H7 (cell line): ENCODE measurements at regions not wholly inside any gene's neighbourhood (a gene's known extent, or its start where the extent isn't known, plus 50 kb on each side); places are given as distances from the start of the nearest gene placed in this dataset.

ENCODE experiments used
- DNase-seq: peaks from one replicate; pipeline ENCODE4 v3.0.0; 2012
- H3K27me3 ChIP-seq: 2 replicates; pipeline ENCODE4 v1.6.0; 2011; ENCODE audit warnings: mild to moderate bottlenecking, low read length; ENCODE audit not compliant: control insufficient read depth, insufficient read depth
- H3K36me3 ChIP-seq: replicated peaks from 2 replicates; pipeline ENCODE4 v1.5.1; 2011; ENCODE audit warnings: low read length; ENCODE audit not compliant: control insufficient read depth, insufficient read depth
- H3K4me3 ChIP-seq: 2 replicates; pipeline ENCODE4 v1.5.1; 2011; ENCODE audit warnings: low read depth, mild to moderate bottlenecking, control low read depth, low read length, moderate library complexity; ENCODE audit not compliant: insufficient read depth

DNA sequence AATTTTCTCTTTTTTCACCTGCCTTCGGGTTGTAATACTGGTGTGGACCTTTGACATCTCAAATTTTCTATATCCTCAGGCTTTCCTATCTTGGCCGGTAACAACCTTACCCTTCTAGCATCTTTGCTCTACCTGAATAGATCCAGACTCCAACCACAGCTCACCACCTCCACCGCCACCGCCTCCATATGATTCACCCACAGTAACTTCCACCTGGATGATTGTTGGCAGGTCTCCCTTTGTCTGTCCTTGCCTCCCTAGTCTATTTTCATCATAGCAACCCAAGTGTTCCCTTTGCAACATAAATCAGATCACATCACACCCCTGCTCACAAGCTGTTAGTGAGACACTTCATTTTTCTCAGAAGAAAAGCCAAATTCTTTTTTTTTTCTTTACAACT is 525.8 kb upstream of the POU3F2 start:
- Histone ChIP-seq H3K27me3 (no peaks in the 10 kb centered on the region), H3K4me3 (no peak overlapping the region), H3K36me3 (no peaks in the 10 kb centered on the region)
- no peak for DNase-seq

DNA sequence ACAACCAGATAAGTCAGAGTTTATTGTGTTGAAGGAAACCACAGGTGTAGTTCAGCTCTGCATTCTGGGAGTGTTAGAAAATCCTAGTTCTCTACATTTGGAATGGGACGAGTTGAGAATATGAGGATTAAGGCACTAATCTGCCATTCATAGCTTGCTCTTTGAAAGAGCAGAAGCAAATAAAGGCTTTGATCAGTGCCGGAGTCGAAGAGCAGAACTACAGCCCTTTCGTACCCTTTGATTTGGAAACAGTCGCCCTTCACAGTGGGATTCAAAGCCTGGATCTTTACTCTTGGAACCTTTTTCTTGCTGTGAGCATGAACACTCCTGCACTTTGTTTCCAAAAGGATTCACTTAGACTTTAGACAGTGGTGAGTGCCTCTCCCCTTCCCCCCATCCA is 523.9 kb upstream of the POU3F2 start:
- Histone ChIP-seq H3K27me3 (no peaks in the 10 kb centered on the region), H3K4me3 (no peak overlapping the region), H3K36me3 (no peaks in the 10 kb centered on the region)
- DNase-seq: no peak

DNA sequence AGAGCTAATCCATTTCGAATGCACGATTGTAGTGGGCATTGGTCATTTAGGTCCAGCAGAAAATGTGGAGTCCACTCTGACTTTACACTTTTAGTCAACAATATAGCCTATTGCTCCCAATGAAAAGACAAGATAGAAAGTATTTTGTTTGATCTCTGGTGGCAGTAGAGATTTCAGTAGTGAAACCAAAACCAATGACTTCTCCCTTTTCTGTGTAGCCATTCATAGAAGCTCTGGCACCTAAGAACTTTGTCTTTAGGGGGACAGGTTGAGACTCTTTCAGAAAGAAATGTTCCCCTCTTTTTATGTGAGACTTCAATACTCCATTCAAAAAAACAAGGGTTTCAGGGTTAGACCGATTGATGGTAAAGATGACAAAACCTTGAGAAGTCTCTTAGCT is 510.8 kb upstream of the POU3F2 start:
- no peak for DNase-seq
- no peaks in the 10 kb centered on the region for H3K36me3 ChIP-seq
- no peaks in the 10 kb centered on the region for H3K27me3 ChIP-seq
- H3K4me3 ChIP-seq: no peak overlapping the region

DNA sequence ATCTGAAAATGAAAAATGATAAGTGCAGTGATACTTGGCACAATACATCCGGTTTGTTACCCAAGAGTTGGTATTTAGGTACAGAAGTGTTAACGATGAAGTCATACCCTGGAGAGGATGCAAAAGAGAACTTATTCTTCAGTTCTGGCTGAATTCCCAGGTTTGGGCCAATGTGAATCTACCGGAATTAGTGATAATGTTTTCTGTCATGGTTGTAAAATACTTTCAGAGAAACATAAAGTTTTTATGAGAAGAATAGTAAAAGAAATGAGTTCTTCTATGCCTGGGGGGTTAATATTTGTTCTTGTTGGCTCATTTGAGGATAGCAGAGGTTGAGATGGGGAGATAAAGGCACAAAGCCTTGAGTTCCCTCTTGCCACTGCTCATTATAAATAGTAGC is 509.9 kb upstream of the POU3F2 start:
- DNase-seq: no peak
- Histone ChIP-seq H3K27me3 (no peaks in the 10 kb centered on the region), H3K36me3 (no peaks in the 10 kb centered on the region), H3K4me3 (no peak overlapping the region)

DNA sequence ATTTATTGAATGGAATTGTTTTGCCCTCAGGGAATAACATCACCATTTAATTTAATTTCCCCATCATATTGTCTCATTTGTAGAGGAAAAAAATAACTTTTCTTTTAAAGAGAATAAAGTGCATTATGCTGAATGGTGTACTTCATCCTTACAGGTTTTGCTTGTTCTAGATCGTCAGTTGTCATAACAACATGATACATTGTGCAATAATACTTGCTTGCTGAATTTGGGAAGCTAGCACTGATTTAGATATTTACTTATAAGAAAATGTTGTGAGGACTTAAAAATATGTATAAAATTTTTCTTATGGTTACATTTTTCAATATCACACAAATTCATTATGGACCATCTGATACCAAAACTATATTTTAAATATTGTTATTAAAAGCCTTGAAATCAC is 509.0 kb upstream of the POU3F2 start:
- Histone ChIP-seq H3K27me3 (no peaks in the 10 kb centered on the region), H3K36me3 (no peaks in the 10 kb centered on the region), H3K4me3 (no peak overlapping the region)
- no peak for DNase-seq

DNA sequence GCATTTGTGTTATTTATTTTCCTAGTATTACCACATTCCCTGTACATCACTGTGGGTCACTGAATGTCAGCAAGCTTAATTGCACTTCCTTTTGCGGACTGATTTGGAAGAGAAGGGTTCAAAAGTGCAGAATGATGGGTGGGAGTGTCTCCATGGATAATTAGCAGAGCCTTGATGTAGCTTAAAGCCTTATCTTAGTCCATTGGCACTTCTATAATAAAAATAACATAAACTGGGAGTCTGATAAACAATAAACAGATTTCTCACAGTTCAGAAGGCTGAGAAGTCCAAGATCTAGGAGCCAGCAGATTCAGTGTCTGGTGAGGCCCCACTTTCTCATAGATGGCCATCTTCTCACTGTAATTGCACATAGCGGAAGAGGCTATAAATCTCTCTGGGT is 501.1 kb upstream of the POU3F2 start:
- DNase-seq: no peak
- Histone ChIP-seq H3K4me3 (no peak overlapping the region), H3K36me3 (no peaks in the 10 kb centered on the region), H3K27me3 (no peaks in the 10 kb centered on the region)

DNA sequence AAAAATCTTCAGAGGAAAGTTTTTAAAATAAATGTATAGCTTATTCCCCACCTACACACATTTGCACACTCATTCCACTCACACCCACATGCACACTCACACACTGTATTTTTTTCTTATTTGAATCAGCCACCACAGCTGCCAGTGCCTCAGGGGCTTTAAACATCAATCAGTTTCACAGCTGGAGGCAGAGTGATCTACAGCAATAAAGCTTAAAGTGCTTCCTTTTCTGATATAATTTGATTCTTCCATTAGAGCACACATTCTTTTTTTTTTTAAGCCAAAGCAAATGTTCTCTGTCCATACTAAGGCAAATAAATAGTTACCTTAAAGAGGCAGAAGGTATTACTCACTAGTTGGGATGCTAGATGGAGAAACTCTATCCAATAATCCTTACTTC is 498.8 kb upstream of the POU3F2 start:
- Histone ChIP-seq H3K27me3 (no peaks in the 10 kb centered on the region), H3K36me3 (no peaks in the 10 kb centered on the region), H3K4me3 (no peak overlapping the region)
- no peak for DNase-seq

DNA sequence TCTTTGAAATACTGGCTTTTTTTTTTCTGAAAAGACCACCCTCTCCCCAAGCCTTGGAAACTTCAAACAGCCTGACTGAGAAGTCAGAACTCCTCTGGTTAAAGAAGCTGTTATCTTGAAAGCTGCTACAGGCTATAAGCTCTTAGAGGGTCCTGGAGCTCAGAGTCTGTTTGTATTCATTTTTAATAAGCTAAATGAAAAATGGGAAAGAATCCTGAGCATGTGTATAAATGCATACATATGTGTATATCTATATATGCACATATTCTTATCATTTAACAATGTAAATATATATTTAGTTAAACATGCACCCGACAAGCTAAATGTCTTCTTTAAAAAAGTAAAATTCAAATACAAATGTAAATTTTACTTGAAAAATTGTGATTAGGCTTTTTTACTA is 494.9 kb upstream of the POU3F2 start:
- H3K27me3 ChIP-seq: no peaks in the 10 kb centered on the region
- DNase-seq: no peak
- no peak overlapping the region for H3K4me3 ChIP-seq
- no peaks in the 10 kb centered on the region for H3K36me3 ChIP-seq

DNA sequence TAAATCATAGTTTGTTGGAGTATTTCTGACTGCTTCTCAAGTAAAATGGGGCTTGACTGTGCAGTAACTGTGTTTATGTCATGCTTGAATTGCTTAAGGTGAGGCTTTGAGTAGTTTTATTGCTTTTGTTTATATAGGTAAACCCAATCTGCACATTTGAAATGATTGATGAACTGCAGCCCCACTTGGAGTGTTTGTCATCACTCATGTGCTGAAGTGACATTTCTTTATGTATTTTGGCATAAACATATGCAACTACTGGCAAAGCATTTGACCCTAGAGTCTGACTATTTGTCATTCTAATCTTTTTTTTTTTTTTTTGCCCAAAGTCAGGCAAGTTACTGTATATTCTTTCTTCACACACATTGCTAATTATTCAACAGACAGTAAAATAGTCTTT is 491.4 kb upstream of the POU3F2 start:
- H3K36me3 ChIP-seq: no peaks in the 10 kb centered on the region
- H3K27me3 ChIP-seq: no peaks in the 10 kb centered on the region
- no peak for DNase-seq
- no peak overlapping the region for H3K4me3 ChIP-seq

DNA sequence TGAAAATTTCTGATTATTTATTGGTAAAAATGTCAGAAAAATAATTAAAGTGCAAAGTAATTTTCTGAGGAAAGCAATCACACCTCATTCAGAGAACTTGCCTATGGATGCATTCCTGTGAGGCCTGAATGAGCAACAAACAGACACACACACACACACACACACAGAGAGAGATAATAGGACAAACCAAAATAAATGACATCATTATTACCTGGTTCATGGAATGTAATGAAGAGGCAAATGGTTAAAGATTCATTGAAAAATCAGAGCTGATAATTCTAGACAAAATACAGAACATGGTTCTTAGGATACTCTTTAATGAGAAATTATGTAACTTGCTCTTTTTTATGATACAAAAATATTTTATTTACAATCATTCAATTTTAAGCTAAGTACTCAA is 490.6 kb upstream of the POU3F2 start:
- no peak overlapping the region for H3K4me3 ChIP-seq
- DNase-seq: no peak
- no peaks in the 10 kb centered on the region for H3K27me3 ChIP-seq
- no peaks in the 10 kb centered on the region for H3K36me3 ChIP-seq

DNA sequence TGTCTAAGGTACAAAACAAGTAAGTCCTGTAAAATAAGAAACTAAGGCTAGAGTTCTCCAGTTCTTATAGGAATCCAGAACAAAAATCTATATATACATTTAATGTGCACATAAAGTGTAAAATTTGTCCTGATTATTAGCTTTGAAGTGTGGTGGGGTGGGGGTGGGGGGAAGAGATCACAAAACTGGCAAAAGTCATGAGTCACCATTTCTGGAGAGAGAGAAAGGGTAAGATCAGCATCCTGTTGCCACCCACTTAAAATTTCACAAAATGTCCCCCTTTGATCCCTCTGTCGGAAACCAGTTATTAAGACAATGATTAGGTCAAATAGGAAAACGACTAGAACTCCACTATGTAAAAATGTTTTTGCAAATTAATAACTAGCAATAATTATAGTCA is 482.0 kb upstream of the POU3F2 start:
- no peaks in the 10 kb centered on the region for H3K36me3 ChIP-seq
- H3K27me3 ChIP-seq: no peaks in the 10 kb centered on the region
- H3K4me3 ChIP-seq: no peak overlapping the region
- DNase-seq: no peak

DNA sequence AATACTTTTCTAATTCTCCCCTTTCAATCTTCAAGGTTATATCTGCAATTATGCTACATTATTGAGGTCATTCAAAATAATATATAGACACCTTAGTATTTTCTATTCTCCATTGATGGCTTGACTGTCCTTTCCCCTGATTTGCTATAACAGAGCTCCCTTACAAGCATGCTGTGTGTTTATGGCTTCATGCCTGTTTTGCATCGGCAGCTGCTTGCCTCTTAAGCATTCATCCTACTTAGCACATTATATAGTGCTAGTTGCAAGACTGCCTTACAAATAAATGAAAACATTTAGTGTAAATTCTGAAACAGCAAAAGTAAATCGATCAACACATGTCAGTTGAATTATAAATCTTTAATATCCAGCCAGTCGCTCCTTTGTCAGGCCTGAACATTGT is 476.2 kb upstream of the POU3F2 start:
- H3K36me3 ChIP-seq: no peaks in the 10 kb centered on the region
- no peak for DNase-seq
- no peaks in the 10 kb centered on the region for H3K27me3 ChIP-seq
- no peak overlapping the region for H3K4me3 ChIP-seq

DNA sequence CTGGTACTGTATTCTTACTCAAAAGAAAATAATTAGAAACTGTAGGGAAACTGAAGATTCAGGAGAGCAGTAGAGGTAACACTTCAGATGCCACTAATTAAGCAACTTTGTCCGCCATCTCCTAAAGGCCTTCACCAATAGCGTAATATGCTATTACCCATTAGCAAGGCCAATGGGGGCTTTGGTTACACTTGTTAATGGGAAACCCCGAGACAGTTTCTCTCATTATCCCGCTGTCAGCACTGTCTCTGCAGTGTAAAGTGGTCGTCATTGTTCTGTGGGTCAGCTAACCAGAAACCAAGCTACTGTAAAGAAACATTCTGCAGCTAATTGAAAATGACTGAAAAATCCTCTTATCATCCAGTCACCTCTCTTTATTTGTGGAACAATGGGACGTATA is 468.0 kb upstream of the POU3F2 start:
- no peak overlapping the region for H3K4me3 ChIP-seq
- H3K27me3 ChIP-seq: no peaks in the 10 kb centered on the region
- no peak for DNase-seq
- no peaks in the 10 kb centered on the region for H3K36me3 ChIP-seq

DNA sequence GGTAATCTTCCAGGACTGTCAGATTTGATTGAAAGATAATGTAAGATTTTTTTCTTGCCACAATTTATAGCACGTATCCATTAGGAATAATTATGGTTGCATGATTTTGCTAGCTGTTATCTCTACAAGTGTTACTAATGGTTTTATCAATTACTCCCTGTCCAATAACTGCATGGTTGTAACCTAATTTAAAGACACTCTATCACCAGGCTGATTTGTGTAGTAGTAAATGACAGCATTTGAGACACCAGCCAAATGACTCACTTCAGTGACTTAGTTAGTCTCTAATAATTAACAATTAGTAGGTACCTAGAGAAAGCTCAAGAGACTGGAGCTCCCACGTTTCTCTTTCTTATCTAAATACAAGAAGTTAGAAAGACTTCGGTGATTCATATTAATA is 453.8 kb upstream of the POU3F2 start:
- Histone ChIP-seq H3K4me3 (no peak overlapping the region), H3K36me3 (no peaks in the 10 kb centered on the region), H3K27me3 (no peaks in the 10 kb centered on the region)
- DNase-seq: no peak

DNA sequence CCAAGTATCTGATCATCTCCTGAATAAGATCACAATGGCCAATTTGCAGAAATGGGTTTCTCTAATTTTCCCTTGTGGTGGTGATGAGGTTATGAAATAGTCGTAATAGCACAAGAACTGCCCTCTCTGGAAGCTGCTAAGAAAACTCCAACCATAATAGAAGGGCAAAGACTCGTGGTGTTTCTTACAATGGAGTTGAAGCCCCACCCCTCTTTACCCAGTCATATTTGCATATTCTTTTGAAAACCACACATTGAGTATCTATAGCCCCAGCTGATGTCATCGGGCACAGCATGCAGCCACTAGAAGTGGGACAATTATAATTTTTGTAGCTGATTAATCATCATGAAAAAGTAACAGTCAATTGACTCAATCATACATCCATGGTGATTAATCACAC is 452.1 kb upstream of the POU3F2 start:
- no peak for DNase-seq
- Histone ChIP-seq H3K27me3 (no peaks in the 10 kb centered on the region), H3K36me3 (no peaks in the 10 kb centered on the region), H3K4me3 (no peak overlapping the region)

DNA sequence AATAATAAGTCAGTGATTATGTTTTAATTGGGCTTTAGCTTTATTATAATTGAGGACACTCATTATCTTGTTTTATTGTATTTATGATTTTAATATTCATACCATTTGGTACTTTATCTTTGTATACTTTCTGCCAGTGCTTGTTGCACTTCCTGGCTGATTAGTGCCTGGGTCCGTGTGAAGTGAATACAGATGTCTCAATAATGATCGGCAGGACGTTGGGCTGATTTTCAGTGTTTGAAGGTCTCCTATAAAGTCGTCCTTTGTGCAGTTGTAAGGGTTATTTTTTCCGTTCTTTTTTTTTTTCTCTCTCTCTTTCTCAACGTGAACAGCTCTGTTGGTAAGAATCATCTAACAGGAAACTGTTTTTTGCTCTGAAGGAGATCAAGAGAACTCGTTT is 450.0 kb upstream of the POU3F2 start:
- Histone ChIP-seq H3K4me3 (no peak overlapping the region), H3K36me3 (no peaks in the 10 kb centered on the region), H3K27me3 (no peaks in the 10 kb centered on the region)
- no peak for DNase-seq
